ENCODE measurements at regions not wholly inside any gene's neighbourhood (a gene's known extent, or its start where the extent isn't known, plus 50 kb on each side); places are given as distances from the start of the nearest gene placed in this dataset.
A peak's percentile ranks its signal among the peaks of the same experiment; 100 is the strongest.

- TF ChIP-seq, protein P1, sequence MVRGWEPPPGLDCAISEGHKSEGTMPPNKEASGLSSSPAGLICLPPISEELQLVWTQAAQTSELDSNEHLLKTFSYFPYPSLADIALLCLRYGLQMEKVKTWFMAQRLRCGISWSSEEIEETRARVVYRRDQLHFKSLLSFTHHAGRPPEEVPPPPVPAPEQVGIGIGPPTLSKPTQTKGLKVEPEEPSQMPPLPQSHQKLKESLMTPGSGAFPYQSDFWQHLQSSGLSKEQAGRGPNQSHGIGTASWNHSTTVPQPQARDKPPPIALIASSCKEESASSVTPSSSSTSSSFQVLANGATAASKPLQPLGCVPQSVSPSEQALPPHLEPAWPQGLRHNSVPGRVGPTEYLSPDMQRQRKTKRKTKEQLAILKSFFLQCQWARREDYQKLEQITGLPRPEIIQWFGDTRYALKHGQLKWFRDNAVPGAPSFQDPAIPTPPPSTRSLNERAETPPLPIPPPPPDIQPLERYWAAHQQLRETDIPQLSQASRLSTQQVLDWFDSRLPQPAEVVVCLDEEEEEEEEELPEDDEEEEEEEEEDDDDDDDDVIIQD (CRISPR knock-in tag; IDR thresholded peaks at IDR 0.05): no peak
- no peak for TF ChIP-seq ZNF24 (IDR thresholded peaks at IDR 0.05)
- TF ChIP-seq EWSR1 (IDR thresholded peaks at IDR 0.05; ENCODE audit: borderline replicate concordance, low read depth, partially characterized antibody): no peak
- no peak for TF ChIP-seq ZNF324 (CRISPR knock-in tag; IDR thresholded peaks at IDR 0.05)
- TF ChIP-seq MYNN (IDR thresholded peaks at IDR 0.05): no peak
- no peak for TF ChIP-seq MYNN (CRISPR knock-in tag; IDR thresholded peaks at IDR 0.05)
- TF ChIP-seq, protein P2, sequence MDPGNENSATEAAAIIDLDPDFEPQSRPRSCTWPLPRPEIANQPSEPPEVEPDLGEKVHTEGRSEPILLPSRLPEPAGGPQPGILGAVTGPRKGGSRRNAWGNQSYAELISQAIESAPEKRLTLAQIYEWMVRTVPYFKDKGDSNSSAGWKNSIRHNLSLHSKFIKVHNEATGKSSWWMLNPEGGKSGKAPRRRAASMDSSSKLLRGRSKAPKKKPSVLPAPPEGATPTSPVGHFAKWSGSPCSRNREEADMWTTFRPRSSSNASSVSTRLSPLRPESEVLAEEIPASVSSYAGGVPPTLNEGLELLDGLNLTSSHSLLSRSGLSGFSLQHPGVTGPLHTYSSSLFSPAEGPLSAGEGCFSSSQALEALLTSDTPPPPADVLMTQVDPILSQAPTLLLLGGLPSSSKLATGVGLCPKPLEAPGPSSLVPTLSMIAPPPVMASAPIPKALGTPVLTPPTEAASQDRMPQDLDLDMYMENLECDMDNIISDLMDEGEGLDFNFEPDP (CRISPR knock-in tag; IDR thresholded peaks at IDR 0.05): no peak
- no peak for TF ChIP-seq CBX1 (IDR thresholded peaks at IDR 0.05; ENCODE audit: low read depth)
- no peak for TF ChIP-seq NFRKB (IDR thresholded peaks at IDR 0.05; ENCODE audit: low read depth)
- 0 out of 2 replicates have a peak, but pooled peaks have one; percentile 25 for TF ChIP-seq RFX1 (IDR thresholded peaks at IDR 0.05)
- no peak for TF ChIP-seq ILF3 (IDR thresholded peaks at IDR 0.05; ENCODE audit: borderline replicate concordance)
- TF ChIP-seq MBD2 (IDR thresholded peaks at IDR 0.05; ENCODE audit: borderline replicate concordance, low read depth): no peak
- TF ChIP-seq ZNF77 (CRISPR knock-in tag; IDR thresholded peaks at IDR 0.05): no peak
- TF ChIP-seq BHLHE40 (IDR thresholded peaks at IDR 0.05; ENCODE audit: low read length): no peak
- TF ChIP-seq, protein P3, sequence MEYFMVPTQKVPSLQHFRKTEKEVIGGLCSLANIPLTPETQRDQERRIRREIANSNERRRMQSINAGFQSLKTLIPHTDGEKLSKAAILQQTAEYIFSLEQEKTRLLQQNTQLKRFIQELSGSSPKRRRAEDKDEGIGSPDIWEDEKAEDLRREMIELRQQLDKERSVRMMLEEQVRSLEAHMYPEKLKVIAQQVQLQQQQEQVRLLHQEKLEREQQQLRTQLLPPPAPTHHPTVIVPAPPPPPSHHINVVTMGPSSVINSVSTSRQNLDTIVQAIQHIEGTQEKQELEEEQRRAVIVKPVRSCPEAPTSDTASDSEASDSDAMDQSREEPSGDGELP (CRISPR knock-in tag; IDR thresholded peaks at IDR 0.05; ENCODE audit: borderline replicate concordance): peak; percentile 59; the same call in 1 of the 2 replicates
- TF ChIP-seq ZNF347 (CRISPR knock-in tag; IDR thresholded peaks at IDR 0.05; ENCODE audit: low read depth): no peak
- TF ChIP-seq BRCA1 (IDR thresholded peaks at IDR 0.05): no peak
- no peak for TF ChIP-seq BRCA1 (CRISPR knock-in tag; IDR thresholded peaks at IDR 0.05)
Observed at GRCh38 chr21:15289896-15290841, 225.4 kb upstream of the NRIP1 start (continued).
